DMS153 (cell line): ENCODE measurements at regions not wholly inside any gene's neighbourhood (a gene's known extent, or its start where the extent isn't known, plus 50 kb on each side); places are given as distances from the start of the nearest gene placed in this dataset.

Experiments used
- DNase-seq: peaks from one replicate; lab custom pipeline; 2025; lab: John Stamatoyannopoulos, UW

- no peak for DNase-seq
These were observed 1768.2 kb downstream of the SUCLG1 start for GRCh38 chr2:82690757-82691411.

DNA sequence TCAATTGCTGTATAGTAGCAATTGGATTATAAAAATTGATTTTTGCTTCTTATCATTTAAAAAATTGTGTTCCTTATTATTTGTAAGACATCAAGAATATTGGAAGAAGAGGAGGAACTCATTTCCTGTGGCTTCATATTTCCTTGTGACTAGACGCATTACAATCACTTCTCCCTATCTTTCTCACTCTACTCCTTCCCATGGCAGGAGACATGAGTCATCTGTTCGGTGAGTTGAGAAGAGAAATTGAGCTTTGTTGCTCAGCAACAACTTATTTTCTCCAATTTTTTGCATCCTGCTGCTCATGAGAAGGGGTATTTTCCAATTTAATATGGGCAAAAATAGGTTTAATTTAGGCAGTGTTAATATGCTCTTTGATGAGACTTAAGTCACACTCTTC, 1783.9 kb downstream of the SUCLG1 start:
- no peak for DNase-seq

- DNase-seq: no peak
These were observed 1784.4 kb downstream of the SUCLG1 start for GRCh38 chr2:82674652-82675051.

GRCh38 chr2:82667491-82667890, 1791.6 kb downstream of the SUCLG1 start:
- DNase-seq: no peak

DNA sequence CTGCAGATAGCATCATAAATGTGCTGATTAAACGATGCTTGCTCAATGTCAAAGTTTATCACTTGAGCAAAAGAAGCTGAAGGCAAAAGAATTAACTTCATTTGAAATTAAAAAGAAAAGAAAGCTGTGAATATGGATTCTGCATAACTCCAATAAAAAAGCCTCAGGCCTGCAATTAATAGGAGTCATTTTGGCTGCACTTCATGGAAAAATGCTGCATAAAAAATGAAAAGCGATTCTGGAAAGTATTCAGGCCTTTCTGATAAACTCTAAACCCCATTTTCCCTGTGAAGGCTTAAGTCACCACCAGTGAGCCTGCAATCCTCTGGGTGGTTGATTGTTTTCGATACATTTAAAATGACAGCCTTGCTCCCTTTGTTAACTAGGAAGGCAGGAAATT, 1793.4 kb downstream of the SUCLG1 start:
- DNase-seq: no peak

GRCh38 chr2:82657106-82657505, 1802.0 kb downstream of the SUCLG1 start:
- no peak for DNase-seq

DNA sequence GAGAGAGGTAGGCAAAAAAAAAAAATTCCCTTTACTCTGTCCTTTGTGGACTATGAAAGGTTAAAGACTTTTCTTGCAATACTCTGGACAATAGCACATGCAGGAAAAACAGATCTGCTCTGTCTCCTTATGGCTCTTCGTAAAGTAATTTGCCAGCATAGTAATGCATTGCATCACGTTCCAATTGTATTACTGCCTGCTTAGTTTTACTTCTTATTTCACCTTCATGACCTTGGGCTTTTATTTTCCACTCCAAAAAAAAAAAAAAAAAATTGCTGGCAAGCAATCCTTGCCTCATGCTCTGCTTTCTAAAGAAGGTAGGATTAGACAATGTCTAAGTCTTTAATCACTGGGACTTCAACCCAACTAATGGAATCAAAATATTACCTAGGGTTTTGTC, 1802.7 kb downstream of the SUCLG1 start:
- no peak for DNase-seq

DNA sequence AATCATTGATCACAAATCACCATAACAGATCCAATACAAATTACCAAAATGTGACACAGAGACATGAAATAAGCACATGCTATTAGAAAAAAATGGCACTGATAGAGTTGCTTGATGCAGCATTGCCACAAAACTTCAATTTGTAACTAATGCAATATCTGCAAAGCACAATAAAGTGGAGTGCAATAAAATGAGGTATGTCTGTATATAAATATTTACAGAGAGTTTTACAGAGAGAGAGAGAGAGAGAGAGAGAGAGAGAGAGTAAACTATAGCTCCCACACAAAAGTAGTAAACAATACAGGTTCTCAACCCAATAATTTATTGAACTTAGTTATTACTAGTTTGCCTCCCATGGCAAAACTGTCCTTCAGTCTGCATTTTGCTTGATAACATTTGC, 1807.0 kb downstream of the SUCLG1 start:
- DNase-seq: no peak

DNA sequence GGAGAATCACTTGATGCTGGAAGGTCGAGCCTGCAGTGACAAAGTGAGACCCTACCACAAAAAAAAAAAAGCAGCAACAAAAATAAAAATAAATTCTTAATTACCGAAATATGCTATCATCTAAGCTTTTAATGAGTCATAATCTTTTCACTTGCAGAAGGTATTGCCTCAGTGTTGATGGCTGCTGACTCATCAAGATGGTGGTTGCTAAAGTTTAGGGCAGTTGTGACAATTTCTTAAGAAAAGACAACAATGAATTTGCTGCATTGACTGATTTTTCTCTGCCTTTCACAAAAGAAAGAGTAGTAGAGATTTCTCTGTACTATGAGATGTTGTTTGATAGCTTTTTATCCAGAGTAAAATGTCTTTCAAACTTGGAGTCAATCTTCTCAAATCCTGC, 1809.0 kb downstream of the SUCLG1 start:
- DNase-seq: no peak

- no peak for DNase-seq
These were observed 1817.4 kb downstream of the SUCLG1 start for GRCh38 chr2:82641598-82642180.

GRCh38 chr2:82636402-82637020, 1822.6 kb downstream of the SUCLG1 start:
- DNase-seq: no peak

DNA sequence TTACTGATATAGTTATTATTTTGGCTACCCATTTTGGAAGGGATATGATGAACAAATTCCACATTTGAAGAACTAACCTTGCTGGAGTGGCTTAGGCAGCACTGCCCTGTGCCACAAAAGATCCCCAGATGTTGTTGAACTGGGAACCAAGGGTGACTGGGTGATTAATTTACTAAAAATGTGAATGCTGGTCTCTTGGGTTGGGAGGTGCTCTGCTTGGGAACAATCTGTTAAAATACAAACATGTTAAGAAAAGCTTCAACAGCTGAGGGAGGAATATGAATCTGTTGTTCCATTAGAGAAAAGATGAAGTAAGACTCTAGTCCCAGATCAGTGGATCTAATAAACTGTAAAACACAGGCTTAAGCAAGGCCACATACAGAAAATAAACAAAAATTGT, 1860.1 kb downstream of the SUCLG1 start:
- no peak for DNase-seq

GRCh38 chr2:82596581-82596980, 1862.5 kb downstream of the SUCLG1 start:
- no peak for DNase-seq

DNA sequence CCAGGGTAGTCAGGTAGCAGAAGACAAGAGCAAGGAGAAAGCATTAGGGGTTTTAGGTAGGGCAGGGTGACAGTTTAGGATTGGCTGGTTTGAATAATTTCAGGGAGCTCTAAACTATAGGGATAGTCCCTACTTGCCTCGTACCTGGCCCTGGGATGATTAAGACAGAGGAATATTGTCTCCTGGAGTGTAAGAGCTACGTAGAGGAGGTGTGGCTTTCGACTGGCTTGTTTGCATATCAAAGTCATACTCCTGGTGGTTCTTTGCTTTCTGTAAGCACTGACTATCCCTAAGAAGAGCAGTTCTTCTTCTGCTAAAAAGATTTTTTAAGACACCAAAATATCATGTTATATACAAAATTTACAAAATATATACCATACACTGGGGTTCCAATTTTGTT, 1867.4 kb downstream of the SUCLG1 start:
- DNase-seq: no peak

DNA sequence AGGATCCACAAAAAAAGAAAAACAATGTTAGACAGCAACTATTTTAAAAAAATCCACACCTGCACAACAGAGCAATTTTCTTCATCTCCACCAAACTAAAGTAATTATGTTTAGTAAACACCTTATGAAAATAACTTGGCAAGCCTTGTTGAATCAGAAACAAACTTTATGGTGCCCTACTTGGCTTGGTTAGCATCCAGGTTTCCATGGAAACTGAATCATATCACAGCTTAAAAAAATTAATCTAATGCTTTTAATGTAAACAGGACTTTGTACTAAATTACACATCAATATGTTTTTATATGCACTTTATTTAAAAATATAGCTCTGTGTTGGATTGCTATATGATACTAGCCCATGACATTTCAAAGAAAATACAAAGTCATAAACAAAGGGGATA, 1882.4 kb downstream of the SUCLG1 start:
- no peak for DNase-seq

DNA sequence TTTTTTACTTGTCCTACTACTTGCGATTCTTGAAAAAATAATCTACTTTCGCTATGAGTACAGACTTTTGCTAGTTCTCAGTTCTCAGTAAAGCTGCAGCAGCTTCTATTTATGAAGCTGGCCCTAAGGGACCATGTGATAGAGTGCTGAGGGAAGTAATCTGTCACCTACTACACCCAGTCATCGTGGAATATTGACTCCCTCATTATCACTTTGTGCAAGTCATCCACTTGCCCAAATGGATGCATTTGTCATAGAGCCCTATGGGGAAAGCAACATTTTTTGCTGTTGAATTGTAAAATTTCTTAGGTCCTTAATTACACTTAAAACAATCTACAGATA, 1919.8 kb downstream of the SUCLG1 start:
- DNase-seq: no peak

GRCh38 chr2:82538590-82539279, 1920.3 kb downstream of the SUCLG1 start:
- DNase-seq: no peak

- no peak for DNase-seq
These were observed 1930.8 kb downstream of the SUCLG1 start for GRCh38 chr2:82528288-82528687.

DNA sequence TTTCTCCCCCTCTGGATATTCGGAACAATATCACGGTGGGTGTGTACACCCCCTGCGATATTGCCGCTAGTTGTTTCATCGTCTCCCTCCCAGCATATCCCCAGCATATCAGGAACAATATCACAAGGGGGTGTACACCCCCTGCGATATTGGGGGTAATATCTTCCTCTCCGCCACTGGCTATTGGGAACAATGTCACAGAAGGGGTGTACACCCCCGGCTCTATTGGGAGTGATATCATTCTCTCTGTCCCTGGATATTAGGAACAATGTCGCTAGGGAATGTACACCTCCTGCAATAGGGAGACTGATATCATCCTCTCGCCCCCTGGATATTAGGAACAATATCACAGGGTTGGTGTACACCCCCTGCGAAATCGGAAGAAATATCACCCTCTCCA, 1932.0 kb downstream of the SUCLG1 start:
- no peak for DNase-seq

- no peak for DNase-seq
These were observed 1932.8 kb downstream of the SUCLG1 start for GRCh38 chr2:82526277-82526676.

GRCh38 chr2:82525744-82526143, 1933.3 kb downstream of the SUCLG1 start:
- no peak for DNase-seq

- DNase-seq: no peak
These were observed 1934.3 kb downstream of the SUCLG1 start for GRCh38 chr2:82524826-82525225.

DNA sequence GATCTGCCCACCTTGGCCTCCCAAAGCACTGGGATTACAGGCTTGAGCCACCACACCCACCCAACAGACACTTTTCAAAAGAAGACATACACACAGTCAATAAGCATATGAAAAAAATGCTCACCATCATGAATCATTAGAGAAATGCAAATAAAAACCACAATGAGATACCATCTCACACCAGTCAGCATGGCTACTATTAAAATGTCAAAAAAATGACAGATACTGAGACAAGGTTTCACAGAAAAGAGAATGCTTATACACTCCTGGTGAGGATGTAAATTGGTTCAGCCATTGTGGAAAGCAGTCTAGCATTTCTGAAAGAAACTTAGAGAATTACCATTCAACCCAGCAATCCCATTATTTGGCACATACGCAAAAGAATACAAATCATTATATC, 1947.2 kb downstream of the SUCLG1 start:
- DNase-seq: no peak
